KMS-11 (cell line): ENCODE measurements at regions not wholly inside any gene's neighbourhood (a gene's known extent, or its start where the extent isn't known, plus 50 kb on each side); places are given as distances from the start of the nearest gene placed in this dataset.

Source experiments
- H2AFZ ChIP-seq: fragments of 200-600 bp; sonication (generic); 2 replicates; pipeline ENCODE4 v1.6.1; 2016; ENCODE audit warnings: antibody characterized with exemption, mixed run types, low read depth
- H3K27ac ChIP-seq: fragments of 200-600 bp; sonication (generic); 2 replicates; pipeline ENCODE4 v1.6.1; 2016; ENCODE audit warnings: mild to moderate bottlenecking, mixed run types
- H3K27me3 ChIP-seq: fragments of 200-600 bp; sonication (generic); 2 replicates; pipeline ENCODE4 v1.6.1; 2017; ENCODE audit warnings: mild to moderate bottlenecking, low read depth, mixed run types, moderate library complexity; ENCODE audit not compliant: insufficient read depth
- H3K36me3 ChIP-seq: fragments of 200-600 bp; sonication (generic); 2 replicates; pipeline ENCODE4 v1.6.1; 2017; ENCODE audit warnings: mild to moderate bottlenecking, mixed run types; ENCODE audit not compliant: insufficient read depth
- H3K4me1 ChIP-seq: fragments of 200-600 bp; sonication (generic); 2 replicates; pipeline ENCODE4 v1.6.1; 2016; ENCODE audit warnings: mild to moderate bottlenecking, low read depth, mixed run types; ENCODE audit not compliant: poor library complexity, severe bottlenecking
- H3K4me2 ChIP-seq: fragments of 200-600 bp; sonication (generic); 2 replicates; pipeline ENCODE4 v1.7.0; 2016; ENCODE audit warnings: mild to moderate bottlenecking, mixed run types
- H3K4me3 ChIP-seq: fragments of 200-600 bp; sonication (generic); IDR thresholded peaks from 2 replicates; pipeline ENCODE4 v1.6.1; 2017; ENCODE audit warnings: low read depth, low read length, mixed read lengths; ENCODE audit not compliant: insufficient read depth
- H3K79me2 ChIP-seq: fragments of 200-600 bp; sonication (generic); 2 replicates; pipeline ENCODE4 v1.6.1; 2016; ENCODE audit warnings: low read depth, mixed run types; ENCODE audit not compliant: insufficient read depth
- H3K9ac ChIP-seq: fragments of 200-600 bp; sonication (generic); 2 replicates; pipeline ENCODE4 v1.6.1; 2016; ENCODE audit warnings: mild to moderate bottlenecking, mixed run types
- H4K20me1 ChIP-seq: fragments of 200-600 bp; sonication (generic); 2 replicates; pipeline ENCODE4 v1.6.1; 2016; ENCODE audit warnings: mild to moderate bottlenecking, mixed run types; ENCODE audit not compliant: insufficient read depth
- TF ChIP-seq, protein P1 (sequence below): fragments of 200-600 bp; sonication (generic); conservative IDR thresholded peaks from 2 replicates; pipeline ENCODE4 v1.6.1; 2017; ENCODE audit warnings: low read depth, mild to moderate bottlenecking, antibody characterized with exemption, low read length, moderate library complexity, mixed read lengths

DNA sequence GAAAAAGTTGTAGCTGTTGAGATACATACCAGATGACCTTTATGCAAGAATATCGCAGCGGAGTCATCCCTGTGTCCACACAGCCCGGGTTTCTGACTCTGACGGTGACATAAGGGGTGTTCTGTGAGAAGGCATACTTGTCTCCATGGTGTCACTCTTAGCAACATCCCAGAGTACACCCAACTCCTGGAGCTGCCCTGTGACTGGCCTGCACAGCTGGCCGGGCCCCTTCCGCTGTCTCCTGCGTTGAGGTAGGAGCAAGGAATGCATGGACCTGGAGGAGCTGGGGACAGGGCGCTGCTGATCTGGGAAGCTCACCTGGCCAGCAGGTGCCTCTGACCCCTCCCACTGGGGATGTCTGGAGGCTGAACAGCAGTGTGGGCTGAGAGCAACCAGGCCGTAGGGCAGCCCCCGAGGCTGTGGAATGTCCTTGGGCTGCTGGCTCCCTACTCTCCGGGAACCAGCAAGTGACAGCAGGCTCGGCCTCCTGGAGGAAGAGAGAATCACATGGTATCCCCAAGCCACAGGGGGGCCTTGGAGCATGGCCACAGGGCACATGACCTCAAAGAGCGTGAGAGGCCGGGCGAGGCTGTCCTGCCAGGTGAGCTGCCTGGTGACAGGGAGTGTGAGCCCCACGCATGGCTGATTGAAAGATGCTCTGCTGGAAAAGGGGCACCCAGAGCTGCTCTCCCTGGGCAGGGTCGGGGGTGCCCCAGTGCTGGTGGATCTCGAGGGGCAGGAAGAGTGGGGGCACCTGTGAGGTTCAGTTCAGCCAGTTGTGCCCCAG, 113.4 kb downstream of the MRPL36 start:
- H4K20me1 ChIP-seq: no peaks in the 10 kb centered on the region
- H3K4me1 ChIP-seq: no peaks in the 10 kb centered on the region
- H3K79me2 ChIP-seq: no peaks in the 10 kb centered on the region
- H2AFZ ChIP-seq: no peak overlapping the region
- no peaks in the 10 kb centered on the region for H3K36me3 ChIP-seq
- H3K4me2 ChIP-seq: no peak overlapping the region
- H3K9ac ChIP-seq: no peak overlapping the region
- TF ChIP-seq, protein P1, sequence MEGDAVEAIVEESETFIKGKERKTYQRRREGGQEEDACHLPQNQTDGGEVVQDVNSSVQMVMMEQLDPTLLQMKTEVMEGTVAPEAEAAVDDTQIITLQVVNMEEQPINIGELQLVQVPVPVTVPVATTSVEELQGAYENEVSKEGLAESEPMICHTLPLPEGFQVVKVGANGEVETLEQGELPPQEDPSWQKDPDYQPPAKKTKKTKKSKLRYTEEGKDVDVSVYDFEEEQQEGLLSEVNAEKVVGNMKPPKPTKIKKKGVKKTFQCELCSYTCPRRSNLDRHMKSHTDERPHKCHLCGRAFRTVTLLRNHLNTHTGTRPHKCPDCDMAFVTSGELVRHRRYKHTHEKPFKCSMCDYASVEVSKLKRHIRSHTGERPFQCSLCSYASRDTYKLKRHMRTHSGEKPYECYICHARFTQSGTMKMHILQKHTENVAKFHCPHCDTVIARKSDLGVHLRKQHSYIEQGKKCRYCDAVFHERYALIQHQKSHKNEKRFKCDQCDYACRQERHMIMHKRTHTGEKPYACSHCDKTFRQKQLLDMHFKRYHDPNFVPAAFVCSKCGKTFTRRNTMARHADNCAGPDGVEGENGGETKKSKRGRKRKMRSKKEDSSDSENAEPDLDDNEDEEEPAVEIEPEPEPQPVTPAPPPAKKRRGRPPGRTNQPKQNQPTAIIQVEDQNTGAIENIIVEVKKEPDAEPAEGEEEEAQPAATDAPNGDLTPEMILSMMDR: no peak
- no peak overlapping the region for H3K27ac ChIP-seq
- H3K27me3 ChIP-seq: no peaks in the 10 kb centered on the region
- H3K4me3 ChIP-seq: no peak overlapping the region

DNA sequence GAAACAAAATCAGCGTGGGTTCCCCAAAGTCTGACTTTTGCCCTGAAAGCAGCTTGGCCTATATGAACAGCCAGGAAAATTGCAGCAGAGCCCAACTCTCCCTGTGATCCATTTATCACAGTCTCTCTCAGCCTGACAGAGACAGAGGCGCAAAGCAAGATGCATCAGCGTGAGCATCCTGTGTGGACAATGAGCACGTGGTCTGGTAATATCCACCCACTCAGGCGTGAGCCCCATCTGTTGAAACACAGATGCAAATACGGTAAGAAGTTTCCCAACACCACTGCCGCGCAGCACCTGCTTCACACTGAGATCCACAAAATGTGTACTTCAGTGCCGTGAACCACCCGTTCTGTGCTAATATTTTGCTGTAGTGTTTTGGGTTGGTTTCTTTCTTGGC, 114.6 kb downstream of the MRPL36 start:
- H4K20me1 ChIP-seq: no peaks in the 10 kb centered on the region
- no peaks in the 10 kb centered on the region for H3K79me2 ChIP-seq
- H3K4me3 ChIP-seq: no peak overlapping the region
- no peaks in the 10 kb centered on the region for H3K36me3 ChIP-seq
- H3K4me2 ChIP-seq: no peak overlapping the region
- no peak overlapping the region for H2AFZ ChIP-seq
- no peak overlapping the region for H3K27ac ChIP-seq
- H3K9ac ChIP-seq: no peak overlapping the region
- no peaks in the 10 kb centered on the region for H3K27me3 ChIP-seq
- TF ChIP-seq, protein P1: no peak
- H3K4me1 ChIP-seq: no peaks in the 10 kb centered on the region

DNA sequence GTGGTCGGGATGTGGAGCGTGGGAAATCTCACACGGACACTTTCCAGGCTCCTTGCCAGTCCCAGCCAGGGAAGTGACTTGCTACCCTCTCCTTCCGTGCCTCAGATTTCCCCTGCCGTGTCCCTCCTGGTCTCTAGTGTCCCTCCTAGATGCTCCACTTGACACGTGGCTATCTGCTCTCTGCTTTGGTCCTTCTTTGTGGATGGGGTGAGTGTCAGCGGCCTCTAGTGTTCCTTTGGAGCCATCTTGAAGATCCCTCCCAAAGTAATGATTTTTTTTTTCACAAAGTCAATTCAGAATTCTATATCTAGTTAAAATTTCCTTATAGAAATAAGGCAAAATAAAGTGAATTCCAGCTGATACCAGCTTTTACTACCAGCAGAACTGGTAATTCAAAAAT, 117.7 kb downstream of the MRPL36 start:
- H3K4me1 ChIP-seq: no peaks in the 10 kb centered on the region
- TF ChIP-seq, protein P1: no peak
- H3K4me2 ChIP-seq: no peak overlapping the region
- H3K27me3 ChIP-seq: no peaks in the 10 kb centered on the region
- no peak overlapping the region for H3K9ac ChIP-seq
- H4K20me1 ChIP-seq: no peaks in the 10 kb centered on the region
- no peaks in the 10 kb centered on the region for H3K36me3 ChIP-seq
- no peak overlapping the region for H2AFZ ChIP-seq
- H3K4me3 ChIP-seq: no peak overlapping the region
- H3K79me2 ChIP-seq: no peaks in the 10 kb centered on the region
- no peak overlapping the region for H3K27ac ChIP-seq

DNA sequence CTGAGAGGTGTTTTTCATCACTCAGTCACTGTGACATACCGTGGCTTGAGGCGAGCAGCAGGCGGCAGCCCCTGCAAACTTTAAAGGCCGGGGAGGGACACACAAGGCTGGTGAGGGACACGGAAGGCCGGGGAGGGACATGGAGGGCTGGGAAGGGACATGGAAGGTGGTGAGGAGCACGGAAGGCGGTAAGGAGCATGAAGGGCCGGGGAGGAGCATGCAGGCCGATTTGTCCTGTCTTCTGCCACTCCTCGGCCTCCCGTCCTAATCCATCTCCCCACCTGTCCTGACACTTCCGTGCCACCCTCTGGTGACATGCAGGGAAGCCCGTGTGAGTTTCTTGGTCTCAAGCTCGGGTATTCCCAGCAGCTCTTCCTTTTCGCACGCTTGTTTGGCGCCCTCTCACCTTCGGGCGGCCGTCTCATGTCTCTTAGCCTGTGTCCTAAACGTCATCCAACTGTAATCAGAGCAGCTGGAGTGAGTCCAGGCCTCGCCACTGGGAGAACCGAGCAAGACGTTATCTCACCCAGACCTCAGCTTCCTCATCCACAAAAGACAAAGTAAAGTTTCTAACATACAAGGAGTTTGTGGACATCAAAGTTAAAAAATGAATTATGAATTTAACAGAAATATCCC, 126.5 kb downstream of the MRPL36 start:
- H3K27me3 ChIP-seq: no peaks in the 10 kb centered on the region
- H3K4me2 ChIP-seq: no peak overlapping the region
- H2AFZ ChIP-seq: no peak overlapping the region
- H4K20me1 ChIP-seq: no peaks in the 10 kb centered on the region
- no peaks in the 10 kb centered on the region for H3K4me1 ChIP-seq
- H3K36me3 ChIP-seq: no peaks in the 10 kb centered on the region
- H3K4me3 ChIP-seq: no peak overlapping the region
- no peak overlapping the region for H3K27ac ChIP-seq
- no peak overlapping the region for H3K9ac ChIP-seq
- H3K79me2 ChIP-seq: no peaks in the 10 kb centered on the region
- TF ChIP-seq, protein P1: no peak
